CD14-positive monocyte (primary cell): ENCODE measurements at regions not wholly inside any gene's neighbourhood (a gene's known extent, or its start where the extent isn't known, plus 50 kb on each side); places are given as distances from the start of the nearest gene placed in this dataset.
"Not testable (repeated sequence)": the region's sequence is repeated elsewhere in the genome, so short reads cannot be mapped to it uniquely, and the experiment has no call there.

Source experiments
- DNase-seq, 3 donors: peaks; one replicate each; pipeline ENCODE4 v3.0.0-alpha.2; 2011 to 2022
- H2AFZ ChIP-seq: 2 replicates; pipeline ENCODE4 v1.6.0; 2012; ENCODE audit warnings: mild to moderate bottlenecking, low read depth, low read length, inconsistent platforms; ENCODE audit not compliant: insufficient read depth, poor library complexity, severe bottlenecking
- H3K27ac ChIP-seq, 2 donors: 1 replicate in 1 of 2; 2 replicates in 1 of 2; pipeline ENCODE4 v1.5.1; 2012 to 2013; ENCODE audit warnings: low read length in 2 of 2, control low read depth in 1 of 2, inconsistent platforms in 1 of 2, low read depth in 1 of 2, mild to moderate bottlenecking in 1 of 2
- H3K27me3 ChIP-seq, 2 donors: one replicate each; pipeline versions ENCODE4 v1.6.0 to v1.6.1; 2011 to 2013; ENCODE audit warnings: low read length in 2 of 2; ENCODE audit not compliant: control insufficient read depth in 2 of 2, insufficient read depth in 2 of 2
- H3K36me3 ChIP-seq, 2 donors: replicated peaks in 1 of 2; 1 replicate in 1 of 2; 2 replicates in 1 of 2; pipeline versions ENCODE4 v1.5.1 to v1.6.1; 2012 to 2013; ENCODE audit warnings: low read length in 2 of 2, control low read depth in 1 of 2, inconsistent platforms in 1 of 2, mild to moderate bottlenecking in 1 of 2; ENCODE audit not compliant: insufficient read depth in 2 of 2, control insufficient read depth in 1 of 2
- H3K4me1 ChIP-seq, 2 donors: 1 replicate in 1 of 2; 2 replicates in 1 of 2; pipeline versions ENCODE4 v1.5.1 to v1.6.1; 2012 to 2013; ENCODE audit warnings: low read length in 2 of 2, control low read depth in 1 of 2, inconsistent platforms in 1 of 2, mild to moderate bottlenecking in 1 of 2, moderate library complexity in 1 of 2; ENCODE audit not compliant: insufficient read depth in 2 of 2, control insufficient read depth in 1 of 2
- H3K4me2 ChIP-seq: replicated peaks from 2 replicates; pipeline ENCODE3; 2012; ENCODE audit warnings: low read length, moderate library complexity, mild to moderate bottlenecking; ENCODE audit not compliant: poor library complexity, severe bottlenecking; ENCODE audit errors: extremely low read depth
- H3K4me3 ChIP-seq, 3 experiments: fragments of 200-600 bp in 1 of 3; sonication (generic) in 1 of 3; replicated peaks in 1 of 3; 1 replicate in 2 of 3; 2 replicates in 1 of 3; pipeline ENCODE4 v1.5.1; 2011 to 2013; ENCODE audit warnings: low read length in 3 of 3, mild to moderate bottlenecking in 3 of 3, control low read depth in 2 of 3, low read depth in 2 of 3, inconsistent platforms in 1 of 3, moderate library complexity in 1 of 3
- H3K79me2 ChIP-seq: 2 replicates; pipeline ENCODE4 v1.6.0; 2012; ENCODE audit warnings: mild to moderate bottlenecking, control low read depth, inconsistent platforms, low read length, moderate library complexity; ENCODE audit not compliant: insufficient read depth
- H3K9ac ChIP-seq: 2 replicates; pipeline ENCODE4 v1.6.0; 2017; ENCODE audit warnings: low read length, mild to moderate bottlenecking; ENCODE audit not compliant: insufficient read depth, poor library complexity, severe bottlenecking
- H3K9me3 ChIP-seq, 2 donors: replicated peaks in 1 of 2; 1 replicate in 1 of 2; 2 replicates in 1 of 2; pipeline versions ENCODE4 v1.5.1 to v1.6.1; 2012 to 2013; ENCODE audit warnings: low read length in 2 of 2, control low read depth in 1 of 2; ENCODE audit not compliant: control insufficient read depth in 1 of 2, insufficient read depth in 1 of 2
- H4K20me1 ChIP-seq: 2 replicates; pipeline ENCODE4 v1.6.0; 2012; ENCODE audit warnings: mild to moderate bottlenecking, low read length, control low read depth, moderate library complexity; ENCODE audit not compliant: insufficient read depth
- H3K27ac Mint-ChIP-seq, 7 donors: one replicate each; pipeline ENCODE4 v1.8.0; 2020; ENCODE audit warnings: mild to moderate bottlenecking in 7 of 7, mixed read lengths in 7 of 7, moderate library complexity in 6 of 7, inconsistent platforms in 2 of 7
- H3K27me3 Mint-ChIP-seq, 3 donors: one replicate each; pipeline ENCODE4 v1.8.0; 2021 to 2022; ENCODE audit warnings: low read depth in 3 of 3, mild to moderate bottlenecking in 3 of 3, mixed read lengths in 3 of 3, moderate library complexity in 3 of 3, inconsistent platforms in 1 of 3
- H3K36me3 Mint-ChIP-seq, 2 donors: one replicate each; pipeline ENCODE4 v1.8.0; 2020; ENCODE audit warnings: mixed read lengths in 2 of 2, inconsistent platforms in 1 of 2, mild to moderate bottlenecking in 1 of 2
- H3K4me1 Mint-ChIP-seq: one replicate; pipeline ENCODE4 v1.8.0; 2020; ENCODE audit warnings: mild to moderate bottlenecking, mixed read lengths
- H3K4me3 Mint-ChIP-seq, 2 donors: one replicate each; pipeline ENCODE4 v1.8.0; 2020; ENCODE audit warnings: mild to moderate bottlenecking in 2 of 2, mixed read lengths in 2 of 2, moderate library complexity in 1 of 2
- H3K9me3 Mint-ChIP-seq, 7 donors: one replicate each; pipeline ENCODE4 v1.8.0; 2020 to 2022; ENCODE audit warnings: mixed read lengths in 7 of 7, mild to moderate bottlenecking in 6 of 7, moderate library complexity in 6 of 7, inconsistent platforms in 2 of 7
- WGBS: methylation state at CpG from one replicate; pipeline ENCODE4 v1.1.5; 2013; ENCODE audit warnings: missing lambda C conversion rate; ENCODE audit not compliant: insufficient coverage; 5-methylcytosine and 5-hydroxymethylcytosine counted together
- intact Hi-C, 2 donors: fragments of 100-400 bp; cut with micrococcal nuclease; formaldehyde crosslinking; loops; one replicate each; pipeline versions ENCODE4 v1.15.0 to v1.15.1; 2023
- TF ChIP-seq, protein P1 (sequence below): fragments of 200-600 bp; IDR thresholded peaks from one replicate; pipeline ENCODE4 v1.8.0; 2022; ENCODE audit warnings: antibody characterized with exemption, mild to moderate bottlenecking

- DNase-seq = no peak
- TF ChIP-seq, protein P1, sequence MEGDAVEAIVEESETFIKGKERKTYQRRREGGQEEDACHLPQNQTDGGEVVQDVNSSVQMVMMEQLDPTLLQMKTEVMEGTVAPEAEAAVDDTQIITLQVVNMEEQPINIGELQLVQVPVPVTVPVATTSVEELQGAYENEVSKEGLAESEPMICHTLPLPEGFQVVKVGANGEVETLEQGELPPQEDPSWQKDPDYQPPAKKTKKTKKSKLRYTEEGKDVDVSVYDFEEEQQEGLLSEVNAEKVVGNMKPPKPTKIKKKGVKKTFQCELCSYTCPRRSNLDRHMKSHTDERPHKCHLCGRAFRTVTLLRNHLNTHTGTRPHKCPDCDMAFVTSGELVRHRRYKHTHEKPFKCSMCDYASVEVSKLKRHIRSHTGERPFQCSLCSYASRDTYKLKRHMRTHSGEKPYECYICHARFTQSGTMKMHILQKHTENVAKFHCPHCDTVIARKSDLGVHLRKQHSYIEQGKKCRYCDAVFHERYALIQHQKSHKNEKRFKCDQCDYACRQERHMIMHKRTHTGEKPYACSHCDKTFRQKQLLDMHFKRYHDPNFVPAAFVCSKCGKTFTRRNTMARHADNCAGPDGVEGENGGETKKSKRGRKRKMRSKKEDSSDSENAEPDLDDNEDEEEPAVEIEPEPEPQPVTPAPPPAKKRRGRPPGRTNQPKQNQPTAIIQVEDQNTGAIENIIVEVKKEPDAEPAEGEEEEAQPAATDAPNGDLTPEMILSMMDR = no peak
- H3K9ac ChIP-seq = no peak overlapping the region
- Mint-ChIP-seq H3K4me1 (peaks cover 19% of the 10 kb centered on the region), H3K36me3 (peaks cover 0 to 10% of the 10 kb centered on the region in 2 donors), H3K27me3 (peaks cover 35 to 63% (median 40%) of the 10 kb centered on the region in 3 donors), H3K27ac (peak overlapping the region in 3 of 7 donors; percentile 7 to 59 (median 34)), H3K9me3 (peaks cover 0 to 8% (median 2%) of the 10 kb centered on the region in 7 donors), H3K4me3 (peak overlapping the region; percentile 17 to 95)
- WGBS = 5% methylated on average over 11 of the region's 20 CpGs
- H3K4me2 ChIP-seq = peak overlapping the region; percentile 60
- H3K9me3 ChIP-seq = peaks cover 0 to 5% of the 10 kb centered on the region in 2 donors
- H3K4me3 ChIP-seq = peak overlapping the region in 1 of 3 experiments; percentile 67
- no peaks in the 10 kb centered on the region for H3K79me2 ChIP-seq
- peaks cover 20 to 52% of the 10 kb centered on the region in 2 donors for H3K27me3 ChIP-seq
- H4K20me1 ChIP-seq = no peaks in the 10 kb centered on the region
- intact Hi-C loops = no loop called here
- H3K4me1 ChIP-seq = peaks cover 17 to 21% of the 10 kb centered on the region in 2 donors
- H2AFZ ChIP-seq = no peak overlapping the region
- H3K36me3 ChIP-seq = no peaks in the 10 kb centered on the region
- no peak overlapping the region for H3K27ac ChIP-seq
Observed at GRCh38 chr1:148362216-148362611, 120.9 kb downstream of the PPIAL4G start.

- Histone ChIP-seq H3K27me3 (peaks cover 20 to 52% of the 10 kb centered on the region in 2 donors), H3K4me2 (peak overlapping the region; percentile 60), H2AFZ (peak overlapping the region; percentile 50), H3K4me3 (peak overlapping the region; percentile 0 to 67 (median 8)), H3K4me1 (peaks cover 17 to 21% of the 10 kb centered on the region in 2 donors)
- TF ChIP-seq, protein P1 = peak; percentile 85
- H3K9me3 ChIP-seq, intact Hi-C loops, H3K36me3 Mint-ChIP-seq, H3K79me2 ChIP-seq, H4K20me1 ChIP-seq, H3K27ac ChIP-seq, H3K9me3 Mint-ChIP-seq, H3K36me3 ChIP-seq, H3K9ac ChIP-seq: not testable (repeated sequence)
- Mint-ChIP-seq H3K27me3 (peaks cover 37 to 67% (median 40%) of the 10 kb centered on the region in 3 donors), H3K4me1 (peaks cover 19% of the 10 kb centered on the region), H3K27ac (peak overlapping the region in 2 of 7 donors; percentile 34 to 64), H3K4me3 (peak overlapping the region; percentile 84 to 95)
- peak in 1 of 3 donors; percentile 57 for DNase-seq
- 6% methylated on average over 34 of the region's 34 CpGs for WGBS
Observed at GRCh38 chr1:148361427-148362215, 121.5 kb downstream of the PPIAL4G start.
